Heart left ventricle (tissue), 13 donors: ENCODE measurements at regions not wholly inside any gene's neighbourhood (a gene's known extent, or its start where the extent isn't known, plus 50 kb on each side); places are given as distances from the start of the nearest gene placed in this dataset.

Source experiments
- POLR2A ChIP-seq, 2 donors: fragments of 450-650 bp; IDR thresholded peaks; one replicate each; pipeline ENCODE4 v1.6.1; 2017; ENCODE audit warnings: antibody characterized with exemption in 2 of 2, mild to moderate bottlenecking in 2 of 2, moderate library complexity in 2 of 2
- TF ChIP-seq, protein P1 (sequence below), 12 donors: fragments of 200-600 bp; sonication (generic) in 4 of 12; IDR thresholded peaks; one replicate each; pipeline versions ENCODE4 v1.5.0 to v1.8.0; 2018 to 2022; ENCODE audit warnings: antibody characterized with exemption in 12 of 12, mild to moderate bottlenecking in 5 of 12
- donor health status: ischemic (EF 13 %, LVEDD 7.1; RV severe dilation, severe dysfunction).
- donor health status: DM: no; HTN: yes; CAD: no.
- donor health status: DM: no; HTN: no; CAD: no.
- donor health status: ischemic (EF 25% LVEDD 6.9; RV normal size, moderate dysfunction).
- donor health status: ischemic (EF 25% LVEDD 5.7; RV mildly dilated, moderate dysfunction).
- donor health status: ischemic (EF 35%, LVEDD 5.7; RV mildly dilated, moderate dysfunction).
- donor health status: nonischemic (EF 11% LVEDD 7.7; RV severe dilation, severe dysfunction).
- donor health status: DM: yes; HTN: yes; CAD: no.
- donor health status: PGD.
- donor health status: ischemic (EF 29% LVEDD 5.4; RV normal size, mild dysfunction).
- donor health status: nonischemic (EF 23%, LVEDD 6.1; RV moderate dilation, normal function).

DNA sequence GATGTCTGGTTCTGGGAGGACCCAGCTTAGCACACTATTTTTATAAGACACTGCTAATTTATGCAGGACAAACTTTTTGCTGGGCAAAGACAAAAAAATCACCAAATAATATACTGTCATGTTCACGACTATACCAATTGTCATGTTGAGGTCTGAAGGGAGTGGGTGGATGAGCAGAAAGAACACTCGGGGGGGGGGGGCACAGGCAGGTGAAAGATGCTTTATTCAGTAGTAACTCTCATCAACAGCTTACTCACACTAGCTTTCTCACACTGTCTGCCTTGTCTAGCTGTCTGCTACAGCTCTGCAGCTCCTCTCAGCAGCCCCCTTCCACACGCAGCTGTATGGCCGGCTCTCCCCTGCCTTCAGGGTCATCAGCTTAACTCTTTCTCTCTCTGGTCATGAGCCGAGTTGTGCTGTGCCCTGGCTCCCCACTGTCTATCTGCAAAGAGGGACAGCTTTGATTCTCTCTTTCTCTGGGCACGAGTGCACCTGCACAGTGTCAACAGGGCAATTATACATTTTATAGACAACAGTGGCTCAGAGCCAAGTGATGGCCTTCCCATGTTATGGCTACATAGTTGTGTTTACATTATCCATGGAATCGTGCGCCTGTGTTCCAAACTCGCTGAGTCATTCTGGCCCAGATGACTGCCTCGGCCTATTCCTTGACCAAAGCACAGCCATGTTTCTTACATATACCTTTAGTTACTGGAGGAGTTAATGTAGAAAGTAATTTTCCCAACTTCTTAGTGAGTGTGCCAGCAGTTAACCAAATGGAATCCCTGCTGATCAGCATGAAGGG is 187.7 kb upstream of the PRSS16 start:
- TF ChIP-seq, protein P1, sequence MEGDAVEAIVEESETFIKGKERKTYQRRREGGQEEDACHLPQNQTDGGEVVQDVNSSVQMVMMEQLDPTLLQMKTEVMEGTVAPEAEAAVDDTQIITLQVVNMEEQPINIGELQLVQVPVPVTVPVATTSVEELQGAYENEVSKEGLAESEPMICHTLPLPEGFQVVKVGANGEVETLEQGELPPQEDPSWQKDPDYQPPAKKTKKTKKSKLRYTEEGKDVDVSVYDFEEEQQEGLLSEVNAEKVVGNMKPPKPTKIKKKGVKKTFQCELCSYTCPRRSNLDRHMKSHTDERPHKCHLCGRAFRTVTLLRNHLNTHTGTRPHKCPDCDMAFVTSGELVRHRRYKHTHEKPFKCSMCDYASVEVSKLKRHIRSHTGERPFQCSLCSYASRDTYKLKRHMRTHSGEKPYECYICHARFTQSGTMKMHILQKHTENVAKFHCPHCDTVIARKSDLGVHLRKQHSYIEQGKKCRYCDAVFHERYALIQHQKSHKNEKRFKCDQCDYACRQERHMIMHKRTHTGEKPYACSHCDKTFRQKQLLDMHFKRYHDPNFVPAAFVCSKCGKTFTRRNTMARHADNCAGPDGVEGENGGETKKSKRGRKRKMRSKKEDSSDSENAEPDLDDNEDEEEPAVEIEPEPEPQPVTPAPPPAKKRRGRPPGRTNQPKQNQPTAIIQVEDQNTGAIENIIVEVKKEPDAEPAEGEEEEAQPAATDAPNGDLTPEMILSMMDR (IDR thresholded peaks at IDR 0.05), result no peak
- TF ChIP-seq POLR2A (IDR thresholded peaks at IDR 0.05), result no peak
